Choroid plexus epithelial cell (primary cell): ENCODE measurements at regions not wholly inside any gene's neighbourhood (a gene's known extent, or its start where the extent isn't known, plus 50 kb on each side); places are given as distances from the start of the nearest gene placed in this dataset.

Experiments used
- DNase-seq: peaks from one replicate; pipeline ENCODE4 v3.0.0-alpha.2; 2010; ENCODE audit warnings: low read depth
- H3K4me3 ChIP-seq: 2 replicates; pipeline ENCODE4 v1.5.1; 2011; ENCODE audit warnings: low read depth, mild to moderate bottlenecking, control low read depth, low read length, moderate library complexity
- TF ChIP-seq, protein P1 (sequence below): conservative IDR thresholded peaks from 2 replicates; pipeline ENCODE4 v1.5.1; 2011; ENCODE audit warnings: low read depth, mild to moderate bottlenecking, control low read depth, inconsistent platforms, low read length, moderate library complexity

GRCh38 chr1:175887981-175888428 is 144.6 kb upstream of the TNR start:
- TF ChIP-seq, protein P1, sequence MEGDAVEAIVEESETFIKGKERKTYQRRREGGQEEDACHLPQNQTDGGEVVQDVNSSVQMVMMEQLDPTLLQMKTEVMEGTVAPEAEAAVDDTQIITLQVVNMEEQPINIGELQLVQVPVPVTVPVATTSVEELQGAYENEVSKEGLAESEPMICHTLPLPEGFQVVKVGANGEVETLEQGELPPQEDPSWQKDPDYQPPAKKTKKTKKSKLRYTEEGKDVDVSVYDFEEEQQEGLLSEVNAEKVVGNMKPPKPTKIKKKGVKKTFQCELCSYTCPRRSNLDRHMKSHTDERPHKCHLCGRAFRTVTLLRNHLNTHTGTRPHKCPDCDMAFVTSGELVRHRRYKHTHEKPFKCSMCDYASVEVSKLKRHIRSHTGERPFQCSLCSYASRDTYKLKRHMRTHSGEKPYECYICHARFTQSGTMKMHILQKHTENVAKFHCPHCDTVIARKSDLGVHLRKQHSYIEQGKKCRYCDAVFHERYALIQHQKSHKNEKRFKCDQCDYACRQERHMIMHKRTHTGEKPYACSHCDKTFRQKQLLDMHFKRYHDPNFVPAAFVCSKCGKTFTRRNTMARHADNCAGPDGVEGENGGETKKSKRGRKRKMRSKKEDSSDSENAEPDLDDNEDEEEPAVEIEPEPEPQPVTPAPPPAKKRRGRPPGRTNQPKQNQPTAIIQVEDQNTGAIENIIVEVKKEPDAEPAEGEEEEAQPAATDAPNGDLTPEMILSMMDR, result peak; percentile 90
- peak overlapping the region; percentile 40 for H3K4me3 ChIP-seq
- peak; percentile 78 for DNase-seq

DNA sequence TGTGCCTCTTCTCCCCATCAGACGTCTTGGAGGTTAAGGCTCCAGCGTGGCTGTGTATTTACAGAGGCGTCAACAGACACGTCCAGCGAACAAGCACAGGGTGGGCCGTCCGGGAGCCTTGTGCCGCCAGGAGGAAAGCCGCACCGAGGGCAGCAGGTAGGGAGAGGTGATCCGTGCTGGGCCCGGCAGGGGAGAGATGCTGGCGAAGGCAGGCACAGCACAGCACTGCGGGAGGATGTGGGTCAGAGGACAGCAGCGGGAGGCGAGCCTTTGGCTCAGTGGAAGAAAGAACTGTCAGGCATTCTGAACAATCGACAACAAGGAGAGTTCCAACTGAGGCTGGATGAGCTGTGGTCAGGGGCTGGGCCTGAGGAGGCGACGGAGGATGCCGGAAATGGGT is 144.1 kb upstream of the TNR start:
- TF ChIP-seq, protein P1, result no peak
- peak overlapping the region; percentile 40 for H3K4me3 ChIP-seq
- DNase-seq, result no peak

GRCh38 chr1:175885326-175885725 is 141.9 kb upstream of the TNR start:
- no peak overlapping the region for H3K4me3 ChIP-seq
- DNase-seq, result peak; percentile 14
- TF ChIP-seq, protein P1, result no peak

DNA sequence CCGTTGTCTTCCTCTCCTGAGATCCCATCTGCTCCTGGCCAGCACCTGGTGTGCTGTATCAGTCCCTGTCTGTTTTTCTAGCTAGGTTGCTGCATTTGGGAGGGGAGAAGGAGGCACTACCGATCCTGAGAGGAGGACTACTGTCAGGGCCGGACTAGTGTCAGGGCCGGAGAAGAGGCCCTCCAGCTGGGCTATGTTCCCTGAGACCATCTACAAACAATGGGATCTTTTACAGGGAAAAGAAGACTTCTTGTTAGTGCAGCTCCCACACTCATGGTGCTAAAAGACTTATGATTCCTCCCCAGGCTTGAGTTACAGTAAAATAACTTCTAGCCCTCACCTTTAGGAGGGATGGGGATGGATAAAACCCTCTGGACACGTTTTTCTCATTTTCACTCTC is 141.0 kb upstream of the TNR start:
- no peak for DNase-seq
- no peak overlapping the region for H3K4me3 ChIP-seq
- TF ChIP-seq, protein P1, result no peak

DNA sequence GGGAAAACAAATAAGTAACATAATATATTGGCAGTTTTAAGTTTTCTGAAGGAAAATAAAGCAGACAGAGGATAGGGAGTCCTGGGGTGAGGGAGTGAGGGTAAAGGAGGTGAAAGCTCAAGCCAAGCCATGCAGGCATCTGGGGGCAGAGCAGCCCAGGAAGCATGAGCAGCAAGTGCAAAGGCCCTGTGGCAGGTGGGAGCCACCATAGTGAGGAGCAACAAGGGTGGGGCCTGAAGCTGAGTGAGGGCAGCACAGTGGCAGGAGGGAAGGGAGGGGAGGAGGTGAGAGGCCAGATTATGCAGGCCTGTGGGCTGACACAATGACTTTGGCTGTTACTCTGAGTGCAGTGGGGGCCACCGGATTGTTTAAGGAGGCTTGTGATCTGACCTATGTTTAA is 138.8 kb upstream of the TNR start:
- TF ChIP-seq, protein P1, result no peak
- no peak overlapping the region for H3K4me3 ChIP-seq
- DNase-seq, result no peak

- no peak overlapping the region for H3K4me3 ChIP-seq
- TF ChIP-seq, protein P1, result no peak
- no peak for DNase-seq
These were observed 138.0 kb upstream of the TNR start for GRCh38 chr1:175881246-175881976.

DNA sequence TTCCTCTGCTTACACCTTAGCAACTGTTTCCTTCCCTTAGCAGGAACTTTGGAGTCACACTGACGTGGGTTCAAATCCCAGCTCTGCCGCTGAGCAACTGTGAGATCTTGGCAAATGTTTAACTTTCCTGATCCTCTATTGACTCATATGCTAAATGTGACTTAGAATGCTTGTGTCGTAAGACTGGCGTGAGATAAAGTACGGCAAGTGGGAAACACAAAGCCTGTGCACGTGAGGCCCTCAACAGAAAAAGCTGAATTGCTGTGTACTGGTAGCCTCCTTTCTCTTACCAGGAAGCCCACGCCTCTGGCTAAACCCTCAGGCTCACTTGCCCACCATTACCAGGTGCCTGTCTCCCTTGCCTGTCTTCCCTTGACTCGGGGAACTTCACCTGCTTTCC is 135.4 kb upstream of the TNR start:
- DNase-seq, result no peak
- no peak overlapping the region for H3K4me3 ChIP-seq
- TF ChIP-seq, protein P1, result no peak
